Suppressor macrophage treated with lipopolysaccharide for 1 hour (primary cell): ENCODE measurements at regions not wholly inside any gene's neighbourhood (a gene's known extent, or its start where the extent isn't known, plus 50 kb on each side); places are given as distances from the start of the nearest gene placed in this dataset.

Source experiments
- DNase-seq, 3 donors: peaks; one replicate each; pipeline ENCODE4 v3.0.0-alpha.2; 2020 to 2022

DNA sequence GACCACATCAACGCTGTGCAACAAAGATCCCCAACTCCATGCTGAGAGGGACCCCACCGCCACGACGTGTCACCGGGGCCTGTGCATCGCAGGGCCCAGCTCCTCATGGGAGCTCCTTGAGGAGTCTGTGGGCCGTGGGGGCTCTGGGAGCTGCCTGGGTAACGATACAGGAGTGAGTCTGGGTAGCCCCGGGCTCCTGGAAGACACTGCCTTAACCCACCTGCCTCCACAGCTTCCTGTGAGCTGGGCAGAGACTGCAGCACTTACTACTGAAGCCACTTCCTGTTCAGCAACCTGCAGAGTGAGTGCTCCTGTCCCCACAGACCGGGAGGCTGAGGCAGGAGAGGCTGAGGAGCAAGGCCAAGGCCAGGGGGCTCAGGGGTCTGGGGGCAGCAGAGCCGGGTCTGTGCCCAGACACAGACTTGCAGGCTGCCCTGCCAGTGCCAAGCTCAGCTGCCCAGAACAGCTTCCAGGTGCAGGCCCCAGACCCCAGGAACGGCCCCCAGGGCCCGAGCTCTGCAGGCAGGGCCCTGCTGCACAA, 226.7 kb downstream of the BRD1 start:
- DNase-seq, result no peak

DNA sequence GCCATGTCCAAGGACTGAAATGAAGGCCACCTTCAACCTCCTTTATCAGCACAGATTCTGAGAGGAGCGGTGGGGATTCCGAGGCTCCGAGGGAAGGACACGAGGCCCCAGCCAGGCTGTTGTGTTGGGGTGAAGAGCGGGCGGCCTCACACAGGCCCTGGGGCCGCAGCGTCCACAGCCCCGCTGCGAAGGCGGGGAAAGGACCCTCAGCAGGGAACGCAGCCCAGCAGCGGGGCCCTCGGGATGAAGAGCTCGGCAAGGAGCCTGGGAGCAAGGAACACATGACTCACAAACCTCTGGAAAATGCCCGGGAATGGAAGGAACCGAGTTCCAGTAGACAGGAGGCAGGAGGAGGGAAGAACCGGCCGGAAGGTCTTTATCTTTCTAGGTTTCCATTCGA, 227.2 kb downstream of the BRD1 start:
- no peak for DNase-seq

DNA sequence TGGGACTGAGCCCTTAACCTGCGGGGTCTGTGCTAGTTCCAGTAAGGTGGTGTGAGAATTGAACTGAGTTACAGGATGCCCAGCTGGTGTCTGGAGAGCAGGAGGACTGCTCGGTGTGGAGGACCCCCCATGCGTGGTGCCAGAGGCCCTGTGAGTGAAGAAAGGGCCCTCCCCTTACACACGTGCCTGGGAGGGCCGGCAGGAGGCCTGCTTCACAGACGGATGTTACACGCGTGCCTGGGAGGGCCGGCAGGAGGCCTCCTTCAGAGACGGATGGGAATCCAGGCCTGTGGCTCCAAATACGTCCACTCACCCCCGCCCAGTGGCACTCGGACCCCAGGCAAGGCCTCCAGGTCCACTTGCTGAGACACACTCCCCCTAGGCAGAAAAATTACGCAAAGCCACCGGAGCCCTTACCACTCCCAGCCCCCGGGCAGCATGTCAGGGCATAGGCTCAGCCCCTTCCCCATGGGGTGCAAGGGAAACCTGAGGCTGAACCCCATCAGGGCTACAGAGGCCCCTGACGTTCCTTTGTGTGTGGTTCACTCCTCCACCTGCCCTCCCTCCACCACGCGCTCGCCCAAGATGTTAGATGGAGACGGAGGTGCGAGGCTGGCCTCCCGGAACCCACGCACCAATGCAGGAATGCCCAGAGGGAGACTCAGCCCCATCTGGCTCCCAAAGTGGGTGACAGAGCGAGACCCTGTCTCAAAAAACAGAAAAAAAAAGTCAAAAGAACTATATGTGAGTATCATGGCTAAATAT, 227.8 kb downstream of the BRD1 start:
- no peak for DNase-seq

DNA sequence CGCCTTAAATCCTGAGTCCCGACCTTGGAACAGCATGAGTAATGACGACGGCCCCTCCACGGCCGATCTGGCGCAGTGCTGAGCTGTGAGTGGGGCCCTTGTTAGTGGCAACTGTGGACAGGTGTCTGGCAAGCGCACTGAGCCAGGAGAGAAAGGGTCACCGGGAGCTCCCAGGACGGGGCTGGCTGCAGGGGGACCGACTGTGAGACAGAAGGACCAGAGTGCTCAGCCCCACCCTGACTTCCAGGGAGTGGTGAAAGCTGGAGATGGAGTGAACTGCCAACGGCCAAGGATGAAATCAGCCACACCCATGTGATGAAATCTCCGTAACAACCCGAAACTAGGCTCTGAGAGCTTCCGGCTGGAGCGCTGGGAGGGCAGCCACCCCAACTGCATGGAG, 228.6 kb downstream of the BRD1 start:
- no peak for DNase-seq

DNA sequence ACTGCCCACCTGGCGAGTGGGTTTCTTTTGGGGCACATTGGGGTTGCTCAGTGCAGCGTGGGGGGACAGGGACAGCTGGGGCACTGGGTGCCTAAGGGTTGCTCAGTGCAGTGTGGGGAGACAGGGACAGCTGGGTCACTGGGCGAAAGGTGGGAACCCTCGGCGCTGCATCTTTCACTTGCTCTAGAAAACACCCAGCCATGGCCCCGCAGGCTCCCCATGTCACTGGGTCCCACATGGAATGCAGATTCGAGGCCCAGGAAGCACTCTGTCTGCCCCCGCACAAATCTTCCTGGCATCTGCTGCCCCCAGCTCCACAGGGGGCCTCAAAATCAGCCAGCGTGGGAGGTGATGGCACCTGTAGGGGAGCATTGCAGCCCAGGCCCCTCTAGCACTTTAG, 229.3 kb downstream of the BRD1 start:
- no peak for DNase-seq

DNA sequence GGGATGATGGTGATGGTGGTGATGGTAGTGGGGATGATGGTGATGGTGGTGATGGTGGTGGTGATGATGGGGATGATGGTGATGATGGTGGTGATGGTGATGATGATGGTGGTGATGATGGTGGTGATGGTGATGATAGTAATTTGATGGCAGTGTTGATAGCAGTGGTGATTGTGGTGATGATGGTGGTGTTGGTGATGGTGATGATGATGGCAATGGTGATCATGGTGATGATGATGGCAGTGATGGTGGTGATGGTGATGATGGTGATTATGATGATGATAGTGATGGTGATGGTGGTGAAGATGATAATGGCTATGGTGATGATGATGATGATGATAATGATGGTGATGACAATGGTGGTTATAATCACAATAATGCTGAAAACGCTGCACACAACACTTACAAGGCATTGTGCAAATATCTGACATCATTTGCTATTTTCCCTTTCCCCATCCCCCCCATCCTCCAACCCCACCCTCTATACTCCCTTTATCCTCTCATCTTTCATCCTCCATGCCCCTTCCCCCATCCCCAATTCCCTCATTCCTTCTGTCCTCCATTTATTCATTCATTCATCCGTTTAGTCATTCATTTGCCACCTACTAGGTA, 230.1 kb downstream of the BRD1 start:
- no peak for DNase-seq

DNA sequence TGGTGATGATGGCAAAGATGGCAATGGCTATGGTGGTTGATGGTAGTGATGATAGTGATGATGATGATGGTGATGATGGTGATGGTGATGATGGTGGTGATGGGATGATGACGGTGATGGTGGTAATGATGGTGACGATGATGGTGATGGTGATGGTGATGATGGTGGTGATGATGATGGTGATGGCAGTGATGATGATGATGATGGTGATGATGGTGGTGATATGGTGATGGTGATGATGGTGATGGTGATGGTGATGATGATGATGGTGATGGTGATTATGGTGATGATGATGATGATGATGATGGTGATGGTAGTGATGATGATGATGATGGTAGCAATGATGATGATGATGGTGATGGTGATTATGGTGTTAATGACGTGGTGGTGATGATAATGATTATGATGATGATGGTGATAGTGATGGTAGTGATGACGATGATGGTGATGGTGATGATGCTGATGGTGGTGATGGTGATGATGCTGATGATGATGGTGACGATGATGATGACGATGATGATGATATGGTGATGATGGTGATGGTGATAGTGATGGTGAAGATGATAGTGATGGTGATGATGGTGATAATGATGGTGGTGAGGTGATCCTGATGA, 232.1 kb downstream of the BRD1 start:
- DNase-seq, result no peak

DNA sequence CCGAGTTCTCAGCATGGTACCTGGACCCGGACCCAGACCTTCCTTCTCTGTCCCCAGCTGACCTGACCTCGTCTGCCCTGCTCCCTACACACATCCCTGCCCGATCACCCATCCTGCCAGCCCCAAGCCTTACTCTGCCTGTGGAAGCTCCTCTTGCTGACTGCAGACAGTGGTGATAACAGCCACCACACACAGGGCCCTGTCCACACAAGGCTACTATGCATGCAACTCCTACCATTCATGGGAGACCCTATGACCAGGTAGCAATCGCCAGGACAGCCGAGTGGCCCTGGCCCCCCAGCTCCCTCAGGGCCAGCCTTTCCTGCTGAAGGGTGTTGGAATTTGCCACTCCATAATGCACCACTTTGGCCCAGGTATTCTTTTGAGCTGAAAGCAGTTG, 233.6 kb downstream of the BRD1 start:
- DNase-seq, result no peak

DNA sequence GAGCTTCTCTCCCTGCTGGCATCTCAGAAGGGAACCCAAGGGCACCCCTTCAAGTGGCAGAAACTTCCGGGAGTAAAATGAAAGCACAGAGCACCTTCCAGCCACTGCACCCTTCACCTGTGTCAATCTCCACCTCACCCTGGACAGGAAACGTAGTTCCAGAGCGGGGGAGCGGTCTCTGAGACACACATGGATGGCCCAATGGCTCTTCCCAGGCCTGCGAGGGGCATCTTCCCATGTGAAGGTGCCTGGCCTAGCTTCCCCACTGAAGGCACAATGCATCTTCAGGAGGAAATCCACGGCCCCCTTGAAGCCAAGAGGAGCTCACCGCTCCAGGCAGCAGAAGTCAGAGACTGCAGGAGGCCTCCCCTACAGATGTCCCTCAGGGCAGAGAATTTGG, 234.2 kb downstream of the BRD1 start:
- DNase-seq, result no peak

DNA sequence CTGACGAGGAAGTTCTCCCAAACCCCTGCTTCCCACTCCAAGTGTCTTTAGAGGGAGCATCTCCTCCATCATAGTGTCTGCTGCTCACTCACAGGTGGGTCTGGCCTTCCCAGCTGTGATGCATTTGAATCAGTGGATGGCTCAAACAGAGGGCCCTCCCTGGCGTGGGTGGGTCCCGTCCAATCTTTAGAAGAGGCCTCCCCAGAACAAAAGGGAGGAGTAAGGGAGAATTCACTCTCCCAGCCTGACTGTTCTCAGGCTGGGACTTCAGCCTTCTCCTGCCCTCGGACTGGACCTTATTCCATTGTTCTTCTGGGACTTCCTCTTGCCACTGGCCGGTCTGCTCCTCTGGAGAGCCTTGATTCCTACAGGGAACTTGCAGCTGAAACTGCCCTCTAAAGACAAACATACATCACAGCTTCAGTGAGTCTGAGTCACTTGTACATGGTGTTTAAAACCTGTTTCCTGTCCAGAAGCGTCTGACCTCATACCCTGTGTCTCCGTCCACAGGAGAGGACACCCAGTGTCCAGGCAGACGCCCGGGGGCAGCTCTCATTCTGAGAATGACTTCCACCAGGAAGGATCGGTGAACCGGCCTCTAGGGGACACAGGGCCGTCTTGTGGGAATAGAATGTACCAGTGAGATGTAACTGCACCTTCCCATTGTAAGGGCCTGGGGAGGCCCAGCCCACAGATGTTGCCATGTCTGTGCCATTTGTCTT, 234.7 kb downstream of the BRD1 start:
- DNase-seq, result no peak

DNA sequence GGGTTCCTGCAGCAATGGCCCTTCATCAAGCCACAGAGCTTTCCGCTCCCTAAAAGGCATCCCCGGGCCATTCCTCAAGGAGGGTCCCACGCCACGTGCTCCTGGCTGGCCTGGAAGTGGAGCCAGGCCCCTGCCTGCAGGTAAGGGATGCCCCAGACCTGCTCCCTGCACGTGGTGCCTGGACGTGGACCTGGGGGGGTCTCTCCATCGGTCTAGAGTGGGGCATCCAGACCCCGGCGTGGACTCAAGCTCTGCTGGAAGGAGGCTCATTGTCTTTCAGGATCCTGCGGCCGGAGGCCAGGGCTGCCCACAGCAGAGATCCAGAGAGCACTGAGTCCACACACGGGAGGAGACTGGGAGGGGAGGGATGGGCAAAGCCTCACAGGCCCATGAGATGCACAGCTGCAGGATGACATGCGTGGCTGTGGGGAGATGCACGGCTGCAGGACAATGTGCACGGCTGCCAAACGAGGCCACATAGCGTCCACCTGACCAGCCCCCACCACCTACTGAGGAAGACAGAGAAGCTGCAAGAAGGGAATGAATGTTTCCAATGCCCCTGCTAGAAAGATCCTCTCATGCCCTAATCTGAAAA, 236.7 kb downstream of the BRD1 start:
- no peak for DNase-seq

DNA sequence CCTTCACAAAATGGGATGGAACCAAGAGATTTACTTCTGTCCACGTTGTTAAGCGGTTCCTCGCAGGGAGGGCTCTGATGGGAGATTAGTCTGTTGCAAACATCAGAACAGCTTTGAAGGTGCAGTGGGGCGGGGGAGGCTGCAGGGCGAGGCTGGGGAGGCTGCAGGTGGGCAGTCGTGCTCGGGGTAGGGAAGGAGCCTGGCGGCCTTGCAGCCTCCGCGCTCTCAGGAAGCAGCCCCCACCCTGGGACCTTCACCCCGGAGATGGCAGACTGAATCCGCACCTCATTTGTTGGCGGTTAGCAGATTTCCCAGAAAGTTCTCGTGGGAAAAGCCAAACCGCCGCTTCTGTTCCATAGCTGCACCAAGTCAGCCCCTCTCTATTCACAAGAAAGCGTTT, 237.3 kb downstream of the BRD1 start:
- DNase-seq, result no peak

DNA sequence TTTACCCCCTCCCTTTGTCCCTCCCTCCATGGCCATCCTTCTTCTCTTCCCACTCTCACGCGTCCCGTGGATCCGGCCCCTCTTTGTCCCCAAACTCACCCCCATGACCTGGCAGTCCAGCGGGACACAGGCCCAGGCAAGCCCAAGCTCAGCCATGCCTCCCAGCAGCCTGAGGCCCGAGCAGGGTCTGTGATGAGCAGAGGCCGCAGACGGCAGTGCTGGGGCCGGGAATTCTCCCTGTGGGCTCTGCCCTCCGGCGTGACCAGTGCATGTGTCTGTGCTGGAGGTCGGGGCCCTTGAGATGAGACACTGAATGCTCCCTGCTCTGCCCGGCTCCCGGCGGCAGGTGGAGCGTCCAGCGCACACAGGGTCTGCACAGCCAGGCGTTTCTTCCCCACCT, 237.9 kb downstream of the BRD1 start:
- no peak for DNase-seq

DNA sequence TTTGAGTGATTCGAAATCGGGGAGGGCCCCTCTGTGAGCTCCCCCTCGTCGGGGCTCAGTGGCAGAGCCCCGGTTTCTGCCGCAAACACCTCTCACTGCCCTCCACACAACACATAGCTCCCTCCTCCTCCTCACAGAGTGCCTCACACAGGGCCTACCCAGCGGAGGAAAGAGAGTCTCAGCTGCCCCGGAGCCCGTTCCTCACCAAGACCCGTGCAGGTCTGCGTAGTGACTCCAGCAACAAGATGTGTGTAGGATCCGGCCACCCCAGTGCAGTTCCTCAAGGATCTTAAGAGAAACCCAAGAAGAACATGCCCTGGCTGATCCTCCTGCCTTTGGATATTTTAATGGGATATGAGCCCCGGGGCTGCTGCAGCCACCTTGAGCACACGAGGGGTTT, 238.4 kb downstream of the BRD1 start:
- no peak for DNase-seq

DNA sequence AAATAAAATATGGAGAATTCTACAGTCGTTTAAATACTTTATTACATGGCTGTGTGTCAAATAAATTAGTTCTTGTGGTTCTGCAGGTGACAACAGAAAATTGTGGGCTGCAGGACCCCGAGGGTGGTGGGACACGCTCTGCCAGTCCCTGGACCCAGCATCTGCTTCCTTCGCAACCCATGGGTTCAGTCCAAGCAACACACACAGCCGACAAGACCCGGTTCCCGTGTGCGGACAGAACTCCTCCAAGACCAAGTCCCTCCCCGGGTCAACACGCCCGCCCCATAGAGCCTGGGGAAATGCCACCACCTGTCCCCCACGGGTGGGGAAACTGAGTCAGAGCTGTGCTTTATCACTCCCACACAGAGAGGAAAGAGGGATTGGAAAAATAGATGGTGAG, 238.9 kb downstream of the BRD1 start:
- no peak for DNase-seq

DNA sequence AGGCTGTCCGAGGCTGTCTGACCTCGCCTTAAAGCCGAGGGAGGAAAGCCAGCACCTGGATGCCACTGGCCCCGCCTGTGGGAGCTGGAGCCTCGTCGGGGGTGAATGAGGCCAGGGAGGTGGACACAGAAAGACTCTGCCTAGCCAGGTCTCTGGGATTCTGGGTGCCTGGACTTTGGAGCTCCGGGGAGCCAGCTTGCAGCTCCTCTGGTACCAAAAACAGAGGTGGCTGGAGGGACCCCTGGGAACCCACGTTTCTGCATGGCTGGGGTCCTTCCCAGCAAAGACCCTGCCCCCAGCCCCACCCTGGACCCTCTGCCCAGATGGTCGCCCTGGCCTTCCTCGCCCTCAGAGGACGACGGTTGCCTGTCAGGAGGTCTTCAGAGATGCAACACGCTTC, 239.7 kb downstream of the BRD1 start:
- DNase-seq, result no peak

DNA sequence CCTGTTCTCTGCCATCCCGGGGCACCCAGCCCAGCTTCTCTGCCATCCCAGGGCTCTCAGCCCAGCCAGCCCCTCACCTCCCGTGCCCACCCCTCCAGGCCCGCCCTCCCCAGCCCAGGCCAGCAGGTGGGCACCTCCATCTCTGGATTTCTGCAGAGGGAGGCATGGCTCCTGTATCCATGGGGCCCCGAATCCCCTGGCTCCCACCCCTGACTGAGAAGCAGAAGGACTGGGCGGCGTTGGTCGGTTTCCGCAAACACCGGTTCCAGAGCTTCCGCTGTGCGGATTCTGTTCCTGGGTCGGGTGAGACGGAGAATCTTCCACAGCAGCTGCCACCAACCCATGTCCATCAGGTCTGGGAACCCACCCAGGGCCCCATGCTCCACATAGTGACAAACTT, 240.3 kb downstream of the BRD1 start:
- no peak for DNase-seq

DNA sequence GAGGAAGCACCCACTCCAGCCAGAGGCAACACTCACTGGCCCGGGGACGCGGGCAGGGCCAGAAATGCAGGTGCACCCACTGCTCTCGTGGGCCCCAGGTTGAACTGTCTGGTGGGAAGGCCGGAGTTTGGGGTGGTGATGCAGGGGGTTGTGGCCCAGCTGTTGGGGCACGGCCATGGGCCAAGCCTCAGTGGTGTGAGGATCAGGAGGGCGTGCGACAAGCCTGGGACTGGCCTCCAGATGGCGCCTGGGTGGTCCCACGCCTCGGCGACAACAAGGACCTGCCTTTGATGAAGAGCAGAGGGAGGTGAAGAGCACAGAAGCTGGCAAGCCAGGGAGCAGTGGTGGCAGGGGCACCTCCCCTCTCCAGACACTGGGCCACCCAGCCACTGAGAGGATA, 240.8 kb downstream of the BRD1 start:
- DNase-seq, result no peak

DNA sequence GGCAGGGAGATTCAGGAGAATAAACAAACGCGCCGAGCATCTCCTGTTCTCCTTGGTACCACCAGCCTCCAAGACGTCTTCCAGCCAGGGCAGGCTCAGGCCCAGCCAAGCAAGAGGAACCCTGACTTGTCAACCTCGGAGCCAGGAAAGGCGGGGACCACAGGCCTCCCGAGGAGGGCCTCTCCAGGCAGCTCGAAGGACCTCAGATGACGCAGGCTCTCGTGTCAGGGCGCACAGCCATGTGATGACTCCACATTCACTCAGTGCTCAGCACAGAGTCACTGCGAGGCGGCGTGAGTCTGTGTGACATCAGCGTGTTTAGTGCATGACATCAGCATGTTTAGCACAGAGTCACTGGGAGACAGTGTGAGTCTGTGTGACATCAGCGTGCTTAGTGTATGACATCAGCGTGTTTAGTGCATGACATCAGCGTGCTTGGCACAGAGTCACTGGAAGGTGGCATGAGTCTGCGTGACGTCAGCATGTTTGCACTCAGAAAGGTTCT, 241.4 kb downstream of the BRD1 start:
- DNase-seq, result no peak

DNA sequence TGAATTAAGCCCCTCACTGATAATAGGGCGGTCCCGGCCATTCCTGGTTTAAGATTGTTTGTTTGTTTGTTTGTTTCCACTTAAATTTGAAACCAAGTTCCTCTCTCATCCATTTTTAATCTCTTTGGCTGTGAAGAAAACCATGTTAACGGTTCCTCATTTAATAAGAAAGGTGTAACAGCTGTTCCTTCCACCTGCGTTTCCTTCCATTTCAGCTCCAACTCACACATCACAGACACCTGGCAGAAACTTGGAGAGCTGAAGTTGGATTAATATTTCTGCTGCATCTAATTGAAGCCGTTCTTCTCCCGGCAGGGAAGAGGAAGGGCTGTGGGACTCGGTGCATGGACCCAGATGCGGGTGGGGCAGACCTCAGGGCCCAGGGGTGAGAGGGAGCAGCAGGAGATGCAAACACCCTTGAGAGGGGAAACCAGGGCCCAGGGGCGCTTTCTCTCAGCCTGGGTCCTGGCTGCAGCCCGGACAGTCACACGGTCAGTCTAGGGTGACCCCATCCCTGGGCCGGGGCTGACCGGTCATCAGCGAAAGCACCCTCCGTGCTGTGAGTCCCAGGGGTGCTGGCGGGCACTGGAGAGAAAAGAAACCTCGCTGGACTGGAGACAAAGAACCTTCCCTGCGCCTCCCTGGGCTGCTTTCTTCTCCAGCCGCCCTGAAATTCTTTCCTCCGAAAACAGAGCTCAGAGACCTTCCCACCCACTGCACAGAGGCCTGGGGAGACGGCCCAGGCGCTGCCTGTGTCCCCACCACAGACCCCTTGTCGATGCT, 242.0 kb downstream of the BRD1 start:
- no peak for DNase-seq

DNA sequence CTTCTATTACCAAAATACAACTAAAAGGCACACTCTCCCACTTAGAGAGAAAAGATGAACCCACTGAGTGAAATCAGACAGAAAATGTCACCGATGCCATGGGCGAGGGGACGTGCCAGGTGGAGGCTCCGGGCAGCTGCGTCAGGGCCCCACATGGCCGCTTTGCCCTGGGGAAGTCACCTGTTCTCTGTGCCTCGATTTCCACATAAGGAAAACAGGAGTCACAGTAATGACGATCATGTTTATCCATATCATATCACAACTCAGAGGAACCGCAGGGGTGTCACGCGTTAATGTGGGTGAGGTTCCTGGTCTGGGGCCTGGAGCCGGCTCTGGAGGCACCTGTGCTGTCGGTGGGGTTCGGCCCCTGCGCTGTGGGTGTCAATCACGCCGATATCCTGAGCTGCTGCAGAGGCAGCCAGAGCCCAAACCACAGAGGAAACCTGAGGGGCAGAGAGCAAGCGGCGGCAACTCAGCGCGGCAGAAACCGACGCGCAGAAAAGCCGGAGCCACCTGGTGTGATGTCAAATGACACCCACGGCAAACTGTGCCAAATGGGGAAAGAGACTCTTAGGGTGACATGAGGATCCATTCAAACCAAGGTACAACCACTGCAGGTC, 243.7 kb downstream of the BRD1 start:
- no peak for DNase-seq

DNA sequence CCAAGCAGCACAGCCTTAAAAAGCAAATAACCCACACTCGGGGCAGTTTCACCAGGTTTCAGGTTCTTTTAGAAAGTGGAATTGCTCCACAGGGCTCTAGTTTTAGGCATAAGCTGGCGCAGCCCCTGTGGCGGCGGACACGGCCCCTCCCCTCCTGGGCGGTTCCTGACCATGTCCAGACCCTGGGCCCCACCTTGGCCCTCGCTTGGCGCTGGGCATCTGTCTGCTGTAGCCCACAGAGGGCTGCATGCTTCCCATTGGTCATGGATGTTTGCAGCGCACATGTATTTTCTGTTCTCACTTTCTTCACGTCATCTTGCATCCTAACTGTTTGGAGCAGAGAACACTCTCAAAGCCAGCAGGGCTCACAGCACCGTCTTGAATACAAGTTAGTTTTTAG, 244.3 kb downstream of the BRD1 start:
- DNase-seq, result no peak
